Endodermal cell (in vitro differentiated cells): ENCODE measurements at regions not wholly inside any gene's neighbourhood (a gene's known extent, or its start where the extent isn't known, plus 50 kb on each side); places are given as distances from the start of the nearest gene placed in this dataset.

Experiments used
- DNase-seq: peaks from one replicate; pipeline ENCODE4 v3.0.0-alpha.2; 2017
- H3K27ac ChIP-seq: 2 replicates; pipeline ENCODE4 v1.5.1; 2013; ENCODE audit warnings: mild to moderate bottlenecking, low read depth, low read length, moderate library complexity
- H3K27me3 ChIP-seq: 2 replicates; pipeline ENCODE4 v1.6.1; 2013; ENCODE audit warnings: mild to moderate bottlenecking, low read length, moderate library complexity; ENCODE audit not compliant: insufficient read depth, control insufficient read depth, poor library complexity, severe bottlenecking
- H3K36me3 ChIP-seq: 2 replicates; pipeline ENCODE4 v1.7.0; 2013; ENCODE audit warnings: mild to moderate bottlenecking, low read length, moderate library complexity; ENCODE audit not compliant: control insufficient read depth, insufficient read depth
- H3K4me1 ChIP-seq: one replicate; pipeline ENCODE4 v1.7.0; 2013; ENCODE audit warnings: low read length; ENCODE audit not compliant: control insufficient read depth, insufficient read depth
- H3K4me3 ChIP-seq: 2 replicates; pipeline ENCODE4 v1.5.1; 2013; ENCODE audit warnings: mild to moderate bottlenecking, low read length, moderate library complexity
- H3K9ac ChIP-seq: 2 replicates; pipeline ENCODE4 v1.6.1; 2013; ENCODE audit warnings: mild to moderate bottlenecking, low read length, moderate library complexity; ENCODE audit not compliant: poor library complexity, severe bottlenecking; ENCODE audit errors: extremely low read depth
- H3K9me3 ChIP-seq: 2 replicates; pipeline ENCODE4 v1.6.1; 2013; ENCODE audit warnings: mild to moderate bottlenecking, low read length, moderate library complexity; ENCODE audit not compliant: control insufficient read depth
- H3K27ac Mint-ChIP-seq: 2 replicates; pipeline ENCODE4 v1.8.0; 2020; ENCODE audit warnings: mixed read lengths
- H3K27me3 Mint-ChIP-seq: 2 replicates; pipeline ENCODE4 v1.8.0; 2021; ENCODE audit warnings: mild to moderate bottlenecking, mixed read lengths; ENCODE audit not compliant: insufficient read depth
- H3K36me3 Mint-ChIP-seq: 2 replicates; pipeline ENCODE4 v1.8.0; 2020; ENCODE audit warnings: low read depth, mixed read lengths
- H3K4me1 Mint-ChIP-seq: 2 replicates; pipeline ENCODE4 v1.8.0; 2020; ENCODE audit warnings: mixed read lengths
- H3K4me3 Mint-ChIP-seq: 2 replicates; pipeline ENCODE4 v1.8.0; 2020; ENCODE audit warnings: mild to moderate bottlenecking, moderate library complexity, mixed read lengths
- H3K9me3 Mint-ChIP-seq: 2 replicates; pipeline ENCODE4 v1.8.0; 2020; ENCODE audit warnings: mild to moderate bottlenecking, mixed read lengths
- CTCF ChIP-seq: fragments of 200-600 bp; sonication (generic); conservative IDR thresholded peaks from 2 replicates; pipeline ENCODE4 v1.5.0; 2021; ENCODE audit warnings: antibody characterized with exemption, mild to moderate bottlenecking
- WGBS, 2 experiments: methylation state at CpG; one replicate each; pipeline versions ENCODE4 v1.1.5 to v1.1.7; 2013; ENCODE audit warnings: missing lambda C conversion rate in 2 of 2, mixed read lengths in 1 of 2; ENCODE audit not compliant: insufficient coverage in 1 of 2, insufficient read length in 1 of 2; 5-methylcytosine and 5-hydroxymethylcytosine counted together

GRCh38 chr10:111392159-111392558, 315.3 kb downstream of the ADRA2A start:
- H3K27me3 Mint-ChIP-seq, result peaks cover 59% of the 10 kb centered on the region

GRCh38 chr10:111392910-111393309, 316.1 kb downstream of the ADRA2A start:
- no peaks in the 10 kb centered on the region for H3K27me3 ChIP-seq
- H3K9ac ChIP-seq, result no peak overlapping the region
- DNase-seq, result no peak
- H3K4me1 ChIP-seq, result peaks cover 2% of the 10 kb centered on the region
- no peak for TF ChIP-seq CTCF
- H3K27me3 Mint-ChIP-seq, result peaks cover 53% of the 10 kb centered on the region
- peaks cover 4% of the 10 kb centered on the region for H3K4me1 Mint-ChIP-seq
- no peak overlapping the region for H3K4me3 Mint-ChIP-seq
- no peaks in the 10 kb centered on the region for H3K36me3 ChIP-seq
- no peak overlapping the region for H3K27ac ChIP-seq
- 0 to 4% methylated on average over 1 of the region's 1 CpG for WGBS, 2 experiments
- H3K9me3 Mint-ChIP-seq, result peaks cover 8% of the 10 kb centered on the region
- no peak overlapping the region for H3K4me3 ChIP-seq
- no peaks in the 10 kb centered on the region for H3K36me3 Mint-ChIP-seq
- H3K27ac Mint-ChIP-seq, result no peak overlapping the region
- H3K9me3 ChIP-seq, result no peaks in the 10 kb centered on the region

More at GRCh38 chr10:111392159-111392558, 315.3 kb downstream of the ADRA2A start:
- Histone ChIP-seq H3K4me1 (no peaks in the 10 kb centered on the region), H3K9ac (no peak overlapping the region), H3K36me3 (no peaks in the 10 kb centered on the region), H3K27me3 (no peaks in the 10 kb centered on the region), H3K9me3 (no peaks in the 10 kb centered on the region), H3K27ac (no peak overlapping the region), H3K4me3 (no peak overlapping the region)
- no peak for TF ChIP-seq CTCF
- WGBS, 2 experiments, result 92 to 100% methylated on average over 1 to 2 of the region's 2 CpGs
- Mint-ChIP-seq H3K27ac (no peak overlapping the region), H3K9me3 (peaks cover 8% of the 10 kb centered on the region), H3K4me3 (no peak overlapping the region), H3K4me1 (peaks cover 4% of the 10 kb centered on the region), H3K36me3 (no peaks in the 10 kb centered on the region)
- no peak for DNase-seq

GRCh38 chr10:111410740-111411139, 333.9 kb downstream of the ADRA2A start:
- H3K27ac Mint-ChIP-seq, result no peak overlapping the region
- H3K9ac ChIP-seq, result no peak overlapping the region
- H3K4me3 Mint-ChIP-seq, result no peak overlapping the region
- peaks cover 2% of the 10 kb centered on the region for H3K4me1 Mint-ChIP-seq
- no peaks in the 10 kb centered on the region for H3K27me3 Mint-ChIP-seq
- 95 to 100% methylated on average over 3 of the region's 3 CpGs for WGBS, 2 experiments
- no peaks in the 10 kb centered on the region for H3K4me1 ChIP-seq
- peaks cover 6% of the 10 kb centered on the region for H3K9me3 Mint-ChIP-seq
- no peaks in the 10 kb centered on the region for H3K9me3 ChIP-seq
- DNase-seq, result no peak
- no peaks in the 10 kb centered on the region for H3K36me3 Mint-ChIP-seq
- no peak overlapping the region for H3K4me3 ChIP-seq
- H3K27me3 ChIP-seq, result no peaks in the 10 kb centered on the region
- no peaks in the 10 kb centered on the region for H3K36me3 ChIP-seq
- no peak overlapping the region for H3K27ac ChIP-seq
- TF ChIP-seq CTCF, result no peak
